ENCODE measurements at regions not wholly inside any gene's neighbourhood (a gene's known extent, or its start where the extent isn't known, plus 50 kb on each side); places are given as distances from the start of the nearest gene placed in this dataset.

- no peak for DNase-seq (ENCODE audit: low spot score)
Measured at GRCh38 chr4:14562901-14563300, 439.4 kb upstream of the CPEB2 start.

- DNase-seq (ENCODE audit: low spot score): no peak
Measured at GRCh38 chr4:14564281-14564680, 438.0 kb upstream of the CPEB2 start.

DNA sequence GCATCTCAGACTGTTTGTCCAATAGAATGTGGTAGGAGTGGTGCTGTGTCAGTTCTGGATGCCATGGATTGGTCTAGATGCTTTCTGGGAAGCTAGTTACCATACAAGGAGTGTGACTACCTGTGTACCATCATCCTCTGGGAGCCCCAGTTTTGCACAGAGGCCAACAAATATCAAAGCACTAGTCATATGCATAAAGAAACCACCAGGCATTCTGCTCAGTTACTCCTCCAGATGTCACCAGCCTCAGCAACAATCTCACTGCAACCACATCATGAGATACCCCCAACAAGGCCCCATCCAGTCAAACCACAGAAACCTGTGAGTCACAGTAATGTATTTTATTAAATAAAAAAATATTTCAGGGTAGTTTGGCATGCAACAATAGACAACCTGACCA, 435.8 kb upstream of the CPEB2 start:
- DNase-seq (ENCODE audit: low spot score): no peak

DNA sequence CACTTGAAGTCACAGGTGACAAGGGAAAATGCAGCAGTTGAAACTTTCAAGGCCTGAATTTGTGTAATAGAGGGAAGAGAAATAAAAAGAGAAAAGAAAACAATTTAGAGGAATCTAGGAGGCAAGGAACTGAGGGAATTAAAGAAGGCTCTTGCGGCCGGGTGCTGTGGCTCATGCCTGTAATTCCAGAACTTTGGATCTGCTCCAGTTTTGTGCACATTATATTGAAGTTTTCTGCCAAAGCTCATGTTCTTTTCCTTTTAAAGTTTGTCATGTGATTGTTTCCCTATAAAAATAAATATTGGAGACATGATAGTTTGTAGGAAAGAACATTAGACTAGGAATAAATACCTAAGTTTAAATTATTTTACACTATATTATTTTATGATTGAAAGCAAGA, 433.9 kb upstream of the CPEB2 start:
- no peak for DNase-seq (ENCODE audit: low spot score)

DNA sequence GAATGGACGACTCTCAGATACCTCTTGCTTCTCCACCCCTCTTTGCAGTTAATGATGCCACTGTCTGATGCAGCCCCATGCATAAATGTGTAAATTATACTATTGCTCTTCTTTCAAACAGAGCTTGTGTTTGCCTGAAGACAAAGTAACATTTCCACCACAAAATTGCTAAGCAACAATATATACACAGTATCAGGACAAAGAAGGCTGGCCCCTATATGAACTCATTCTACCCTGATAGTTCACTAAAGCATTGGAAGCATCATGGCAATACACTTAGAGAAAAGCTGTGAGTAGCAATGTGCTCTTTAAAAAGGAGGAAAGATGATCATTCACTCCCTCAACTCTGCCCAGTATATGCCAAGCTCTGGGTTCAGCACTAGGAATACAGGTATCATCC, 427.0 kb upstream of the CPEB2 start:
- DNase-seq (ENCODE audit: low spot score): no peak

DNA sequence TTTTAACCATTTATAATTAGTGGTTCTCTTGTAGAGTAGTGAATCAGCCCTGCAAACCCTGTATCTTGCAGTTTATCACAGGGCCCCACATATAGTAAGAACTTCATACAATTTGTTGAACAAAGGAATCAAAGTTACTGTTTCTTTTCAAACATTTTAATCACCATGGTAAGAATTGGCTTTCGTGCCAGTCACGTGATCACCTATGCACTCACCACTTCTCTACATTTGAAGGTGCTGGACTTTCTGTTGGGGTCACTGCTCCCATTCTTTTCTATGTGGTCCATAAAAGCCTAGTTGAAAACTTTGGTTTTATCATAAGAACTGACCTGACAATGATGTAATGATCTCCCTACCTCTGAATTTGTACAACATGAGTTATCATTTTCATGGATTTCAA, 426.4 kb upstream of the CPEB2 start:
- DNase-seq (ENCODE audit: low spot score): no peak

DNA sequence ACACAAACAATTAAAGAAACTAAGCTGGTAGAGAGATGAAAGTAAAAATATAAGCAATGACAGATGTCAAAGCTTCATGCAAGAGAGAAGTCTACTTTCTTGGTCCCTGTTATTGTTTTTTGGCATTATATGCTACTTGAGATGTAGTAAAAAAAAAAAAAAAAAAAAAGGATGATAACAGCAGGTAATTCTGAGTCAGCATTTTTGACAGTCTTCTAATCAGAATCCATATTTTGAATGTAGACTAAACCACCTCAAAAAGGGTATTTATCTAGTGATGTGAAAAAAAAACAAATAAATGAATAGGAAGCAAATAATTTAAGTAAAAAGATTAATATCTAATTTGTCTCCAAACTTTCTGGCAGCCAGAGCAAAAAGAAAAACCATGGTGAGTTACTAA, 422.2 kb upstream of the CPEB2 start:
- DNase-seq (ENCODE audit: low spot score): no peak

- DNase-seq (ENCODE audit: low spot score): no peak
Measured at GRCh38 chr4:14581741-14582140, 420.5 kb upstream of the CPEB2 start.

DNA sequence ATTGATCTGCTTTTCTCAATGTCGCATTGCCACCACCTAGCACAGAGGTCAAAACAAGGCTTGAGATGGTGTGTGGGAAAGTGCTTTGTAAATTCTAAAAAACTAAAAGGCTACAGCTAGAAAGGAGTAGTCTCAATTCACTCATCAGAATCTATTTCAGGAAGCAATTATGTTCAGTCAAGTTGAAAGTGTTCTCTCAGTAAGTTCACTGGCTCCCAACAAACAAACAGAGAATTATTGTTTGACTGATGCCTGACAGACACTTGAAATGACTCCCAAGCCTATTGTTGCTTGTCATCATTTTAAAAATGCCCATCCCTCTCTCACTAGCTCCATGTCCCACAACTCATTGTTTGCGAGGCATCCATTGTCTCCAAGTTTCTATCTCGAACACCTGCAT, 419.6 kb upstream of the CPEB2 start:
- DNase-seq (ENCODE audit: low spot score): no peak

DNA sequence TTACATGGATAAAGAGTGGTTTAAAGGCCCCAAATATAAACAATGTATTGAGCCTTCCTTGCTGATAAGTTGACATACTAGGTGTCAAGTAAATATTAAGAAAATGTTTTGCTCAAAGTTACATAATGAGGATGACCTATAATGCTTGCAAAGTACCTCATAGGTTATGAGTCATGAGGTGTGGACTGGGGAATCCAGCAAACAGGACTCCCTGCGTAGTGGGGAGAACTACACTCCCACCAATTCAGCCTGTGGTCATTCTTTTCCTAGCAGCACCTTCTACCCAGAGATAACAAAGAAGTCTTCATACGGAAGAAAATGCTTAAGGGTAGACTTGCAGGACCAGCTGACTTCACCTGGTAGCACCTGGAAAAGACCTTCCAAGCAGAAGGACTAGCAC, 418.9 kb upstream of the CPEB2 start:
- no peak for DNase-seq (ENCODE audit: low spot score)

- no peak for DNase-seq (ENCODE audit: low spot score)
Measured at GRCh38 chr4:14583752-14584151, 418.5 kb upstream of the CPEB2 start.

GRCh38 chr4:14592950-14593349, 409.3 kb upstream of the CPEB2 start:
- DNase-seq (ENCODE audit: low spot score): no peak

DNA sequence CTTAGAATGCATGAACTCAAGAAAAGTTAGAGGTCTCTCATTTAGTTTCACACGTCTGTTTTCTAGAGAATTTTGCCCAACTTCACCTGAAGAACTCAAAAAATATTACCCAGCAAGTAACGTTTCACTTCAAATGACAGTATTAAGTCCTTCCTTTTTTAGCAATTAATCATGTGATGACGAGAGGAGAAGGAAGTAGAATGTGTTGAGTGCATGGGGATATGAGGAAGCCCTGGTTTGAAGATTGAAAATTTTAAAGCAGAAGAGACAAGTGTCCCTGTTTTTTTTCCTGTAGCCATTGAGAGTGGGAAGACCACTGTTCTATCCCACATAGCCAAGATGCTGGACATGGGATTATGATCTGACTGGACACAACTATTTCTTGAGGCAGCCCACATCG, 406.3 kb upstream of the CPEB2 start:
- no peak for DNase-seq (ENCODE audit: low spot score)

- DNase-seq (ENCODE audit: low spot score): no peak
Measured at GRCh38 chr4:14596437-14596836, 405.8 kb upstream of the CPEB2 start.

DNA sequence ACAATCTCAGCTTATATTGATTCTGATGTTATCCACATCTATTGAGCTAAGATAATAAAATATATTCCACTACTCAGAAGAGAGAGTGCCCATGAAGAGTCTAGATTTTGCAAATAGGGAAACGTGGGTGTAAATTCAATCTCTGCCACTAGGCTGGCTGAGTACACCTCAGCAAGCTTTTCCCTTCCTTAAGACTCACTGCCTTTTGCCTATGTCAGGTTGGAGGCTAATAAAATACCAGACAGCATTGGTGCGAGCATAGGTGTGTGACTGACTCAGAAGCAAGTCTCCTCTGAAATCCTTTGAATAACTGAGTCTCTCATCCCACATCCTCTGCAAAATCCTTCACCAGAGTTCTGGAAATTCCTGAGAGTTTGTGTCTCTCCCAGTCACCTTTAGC, 405.4 kb upstream of the CPEB2 start:
- DNase-seq (ENCODE audit: low spot score): no peak

GRCh38 chr4:14602206-14602605, 400.1 kb upstream of the CPEB2 start:
- DNase-seq (ENCODE audit: low spot score): no peak

- DNase-seq (ENCODE audit: low spot score): no peak
Measured at GRCh38 chr4:14607001-14607400, 395.3 kb upstream of the CPEB2 start.

DNA sequence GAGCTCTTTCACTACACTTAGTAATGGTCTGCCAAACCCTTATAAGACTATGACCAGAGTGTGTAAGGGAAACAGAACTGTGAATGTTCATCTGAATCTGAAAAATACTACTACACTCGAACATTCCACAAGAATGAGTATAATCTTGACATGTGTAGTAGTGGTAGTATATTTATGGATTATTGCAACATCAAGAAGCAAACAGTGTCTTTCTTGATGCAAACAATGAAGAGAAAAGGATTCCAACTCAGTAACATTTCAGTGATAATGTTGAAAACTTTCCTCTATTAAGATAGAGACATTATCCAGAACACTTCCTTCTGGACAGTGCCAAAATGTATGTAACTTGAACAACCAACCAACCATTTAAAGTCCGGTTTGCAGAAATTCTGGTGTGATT, 394.7 kb upstream of the CPEB2 start:
- DNase-seq (ENCODE audit: low spot score): no peak

DNA sequence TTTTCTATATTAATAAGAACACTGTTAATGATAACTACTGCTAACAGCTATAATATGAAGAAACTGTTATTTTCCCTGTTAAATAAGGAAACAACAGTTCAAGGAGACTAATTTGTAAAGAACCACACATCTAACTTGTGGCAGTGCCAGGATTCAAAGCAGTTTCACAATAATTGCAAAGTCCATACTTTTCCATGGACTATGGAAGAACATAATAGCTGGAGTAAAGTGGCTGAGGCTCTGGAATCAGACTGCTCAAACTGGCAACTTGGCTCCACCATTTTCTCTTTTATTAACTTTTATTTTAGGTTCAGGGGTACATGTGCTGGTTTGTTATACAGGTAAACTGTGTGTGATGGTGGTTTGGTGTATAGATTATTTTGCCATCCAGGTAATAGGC, 393.7 kb upstream of the CPEB2 start:
- DNase-seq (ENCODE audit: low spot score): no peak

GRCh38 chr4:14614840-14615239, 387.4 kb upstream of the CPEB2 start:
- no peak for DNase-seq (ENCODE audit: low spot score)

- DNase-seq (ENCODE audit: low spot score): no peak
Measured at GRCh38 chr4:14615671-14616070, 386.6 kb upstream of the CPEB2 start.

GRCh38 chr4:14620567-14621141, 381.6 kb upstream of the CPEB2 start:
- no peak for DNase-seq (ENCODE audit: low spot score)

- no peak for DNase-seq (ENCODE audit: low spot score)
Measured at GRCh38 chr4:14621731-14622463, 380.4 kb upstream of the CPEB2 start.

DNA sequence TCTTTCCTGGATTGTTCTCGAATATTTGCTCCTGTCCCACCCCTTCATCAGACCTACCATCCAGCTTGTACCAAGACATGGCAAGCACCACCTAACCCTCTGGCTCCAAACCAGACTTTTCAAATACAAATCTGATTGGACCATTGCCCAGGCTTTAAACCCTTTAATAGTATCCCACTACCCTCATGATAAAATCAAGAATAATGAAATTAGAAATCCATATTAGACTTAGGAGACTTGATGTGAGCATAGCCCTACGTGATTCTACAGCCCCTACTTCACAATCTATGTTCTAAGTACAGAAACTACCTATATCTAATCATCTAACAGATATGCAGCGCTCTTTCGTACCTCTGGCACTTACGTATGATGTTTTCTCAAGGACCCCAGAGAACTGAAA, 375.2 kb upstream of the CPEB2 start:
- DNase-seq (ENCODE audit: low spot score): no peak
